GM11168 (cell line): ENCODE measurements at regions not wholly inside any gene's neighbourhood (a gene's known extent, or its start where the extent isn't known, plus 50 kb on each side); places are given as distances from the start of the nearest gene placed in this dataset.

ENCODE experiments used
- in situ Hi-C: fragments of 300-500 bp; cut with MboI; formaldehyde crosslinking; loops from one replicate; pipeline ENCODE4 v1.12.0; 2022; ENCODE audit warnings: low sequenced_read_pairs; ENCODE audit not compliant: unreplicated experiment

DNA sequence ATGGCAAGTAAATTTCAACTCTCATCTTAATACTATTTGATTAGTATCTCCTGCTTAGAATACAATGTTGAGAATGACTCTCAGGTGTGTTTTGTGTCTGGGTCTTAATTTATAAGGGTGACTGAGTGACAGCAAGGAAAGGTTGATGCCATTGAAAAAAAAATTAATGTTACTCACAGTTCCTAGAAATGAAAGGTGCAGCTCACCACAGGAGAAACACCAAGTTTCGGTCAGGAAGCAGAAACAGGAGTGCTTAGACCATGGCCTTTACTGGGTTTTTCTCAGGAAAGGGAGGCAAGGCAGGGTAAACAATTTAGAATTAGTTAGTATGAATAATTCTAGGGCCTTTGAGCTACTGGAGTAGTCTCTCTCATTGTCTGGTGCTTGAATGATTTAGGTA lies 159.2 kb upstream of the C9orf72 start:
- in situ Hi-C loops = no loop called here

DNA sequence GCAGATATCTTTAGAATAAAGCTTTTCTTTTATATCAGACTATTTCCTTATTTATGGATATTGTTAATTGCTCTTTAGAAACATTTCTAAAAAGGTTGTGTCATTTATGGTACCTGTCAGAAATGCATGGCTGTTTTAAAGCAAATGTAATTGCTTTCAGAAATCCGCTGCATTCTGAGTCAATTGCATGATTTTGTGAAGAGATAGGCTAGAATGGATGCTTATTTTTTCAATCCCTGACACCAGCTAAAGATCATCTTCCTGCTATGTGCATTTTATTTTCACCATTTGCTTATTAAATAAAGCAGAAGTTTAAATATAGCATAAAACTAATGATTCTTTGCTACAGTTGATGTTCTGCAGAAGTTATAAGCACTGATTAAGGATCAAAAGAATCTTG lies 170.2 kb upstream of the C9orf72 start:
- in situ Hi-C loops = loop anchor here (10.0 kb wide), 1 partner anchor 59 kb away; no protein-coding TSS in a partner anchor

DNA sequence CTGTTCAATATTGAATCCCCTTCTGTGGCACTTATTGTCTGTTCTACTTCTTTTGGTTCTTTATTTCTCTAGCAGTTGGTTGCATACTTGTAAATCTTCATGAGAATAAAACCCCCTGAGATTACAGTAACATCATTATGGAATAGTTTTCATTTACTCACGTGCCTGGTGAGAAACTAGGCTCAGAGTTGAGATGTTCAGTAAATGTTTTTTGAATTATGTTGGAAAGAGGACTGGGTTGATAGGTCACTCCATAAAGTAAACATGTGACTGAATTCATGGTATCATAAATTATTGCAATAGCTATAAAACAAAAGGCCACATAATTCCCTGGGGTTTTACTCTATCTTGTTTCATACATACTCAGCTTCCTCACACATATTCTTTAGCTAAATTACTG lies 174.2 kb upstream of the C9orf72 start:
- in situ Hi-C loops = loop anchor here (10.0 kb wide), 1 partner anchor 63 kb away; no protein-coding TSS in a partner anchor

DNA sequence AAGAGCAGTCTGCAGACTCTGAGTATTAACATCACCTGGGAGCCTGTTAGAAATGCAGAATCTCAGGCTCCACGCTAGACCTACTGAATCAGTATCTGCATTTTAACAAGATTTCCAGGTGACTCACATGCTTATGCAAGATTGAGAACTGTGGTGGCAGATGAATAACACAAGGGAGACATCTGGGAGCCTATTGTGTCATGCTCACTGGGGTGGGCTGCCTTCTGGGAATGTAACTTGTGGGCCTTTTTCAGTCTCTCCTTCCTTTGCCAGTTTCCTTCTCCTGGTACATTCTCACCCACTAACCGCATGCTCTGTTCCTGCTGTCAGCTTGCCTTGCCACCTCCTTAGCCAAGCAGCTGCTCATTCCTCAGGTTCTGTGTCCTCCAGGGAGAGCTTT lies 176.6 kb upstream of the C9orf72 start:
- in situ Hi-C loops = loop anchor here (10.0 kb wide), 1 partner anchor 65 kb away; no protein-coding TSS in a partner anchor

DNA sequence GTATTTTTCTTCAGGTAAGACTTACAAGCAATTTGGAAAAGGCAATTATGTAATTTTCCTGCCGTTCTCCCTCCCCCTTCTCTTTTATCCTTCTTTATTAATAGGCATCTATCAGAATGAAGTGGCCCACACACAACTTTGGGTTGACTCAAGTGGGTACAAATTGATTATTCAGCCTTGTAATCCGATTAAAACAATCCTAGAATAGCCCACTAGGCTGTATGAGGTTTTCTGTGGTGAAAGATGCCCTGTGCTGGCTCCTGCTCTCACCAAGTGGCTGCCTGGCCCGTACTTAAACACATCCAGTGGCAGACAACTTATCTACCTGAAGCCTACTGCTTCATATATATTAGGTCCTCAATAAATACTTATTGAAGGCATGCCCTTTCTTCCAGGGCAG lies 177.3 kb upstream of the C9orf72 start:
- in situ Hi-C loops = no loop called here

DNA sequence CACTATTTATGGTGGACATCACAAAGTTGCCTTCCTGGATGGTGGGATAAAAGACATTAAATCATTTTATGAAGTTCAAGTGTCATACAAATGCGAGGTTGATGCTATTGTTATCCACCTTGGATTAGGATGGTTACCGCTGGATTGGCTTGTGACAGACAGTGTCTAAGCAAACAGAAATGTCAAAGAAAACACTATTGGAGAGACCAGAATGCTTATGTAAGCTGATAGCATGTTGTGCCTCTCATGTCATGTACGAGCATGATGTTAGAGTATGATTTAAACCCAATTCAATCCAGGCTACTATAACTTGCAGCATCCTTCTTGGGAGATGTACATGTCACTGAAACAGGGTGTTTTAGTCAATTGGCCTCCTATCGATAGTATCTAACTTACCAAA lies 178.8 kb upstream of the C9orf72 start:
- in situ Hi-C loops = no loop called here

- in situ Hi-C loops = no loop called here
These were observed 182.6 kb upstream of the C9orf72 start for GRCh38 chr9:27755846-27756245.

DNA sequence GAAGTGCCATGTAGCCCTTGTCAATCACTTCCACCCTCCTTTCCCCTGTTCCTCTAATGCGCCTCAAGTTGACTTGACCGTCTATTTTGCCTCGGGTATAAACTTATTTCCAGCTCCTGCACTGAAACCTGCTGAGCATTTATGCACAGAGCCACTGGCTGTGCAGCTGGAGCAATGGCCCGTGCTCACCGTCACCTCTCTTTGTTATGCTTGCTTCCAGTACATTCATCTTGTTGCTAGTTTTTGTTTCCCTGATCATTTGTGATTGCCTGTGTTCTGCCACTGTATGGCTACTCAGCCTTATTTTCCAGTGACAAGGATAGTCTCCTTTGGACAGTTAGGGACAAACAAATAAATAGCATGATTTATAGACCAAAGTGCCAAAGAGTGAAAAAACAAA lies 183.1 kb upstream of the C9orf72 start:
- in situ Hi-C loops = no loop called here

- in situ Hi-C loops = no loop called here
These were observed 190.6 kb upstream of the C9orf72 start for GRCh38 chr9:27763831-27764230.

DNA sequence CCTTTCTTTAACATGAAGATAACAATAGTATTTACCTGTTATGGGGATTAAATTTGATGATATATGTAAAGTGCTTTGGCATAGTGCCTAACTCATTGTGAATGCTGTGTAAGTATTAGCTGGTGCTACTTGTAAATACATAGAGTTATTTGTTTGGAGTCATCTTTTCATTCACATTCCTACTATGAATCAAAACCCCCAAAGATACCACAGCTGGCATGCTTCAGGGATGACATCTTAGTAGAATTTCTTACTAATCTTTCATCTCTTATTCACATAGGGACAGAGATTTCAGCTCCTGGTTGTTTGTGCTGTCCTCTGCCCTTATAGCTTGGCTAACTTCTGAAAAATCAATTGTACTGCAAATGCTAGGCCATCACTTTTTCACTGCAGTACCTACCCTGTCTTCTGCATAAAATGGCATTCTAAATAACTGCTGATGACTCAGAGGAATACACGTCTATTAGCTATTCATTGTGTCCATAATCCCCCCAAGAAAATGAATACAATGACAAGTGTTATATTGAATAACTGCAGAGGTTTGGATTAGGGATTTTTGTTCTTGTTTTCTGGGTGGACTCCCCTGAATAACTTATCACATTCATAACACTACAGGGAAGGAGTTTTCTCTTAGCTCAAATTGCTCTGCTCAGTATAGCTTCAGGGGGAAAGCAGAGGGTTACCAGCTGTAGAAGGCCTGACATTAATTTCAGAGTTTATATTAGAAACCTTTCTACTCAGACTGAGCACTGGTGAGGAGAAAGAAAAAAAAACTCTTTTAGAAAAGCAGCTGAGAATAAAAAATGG lies 192.2 kb upstream of the C9orf72 start:
- in situ Hi-C loops = no loop called here

- in situ Hi-C loops = no loop called here
These were observed 193.0 kb upstream of the C9orf72 start for GRCh38 chr9:27766073-27766835.

GRCh38 chr9:27768781-27769180 lies 195.5 kb upstream of the C9orf72 start:
- in situ Hi-C loops = no loop called here

DNA sequence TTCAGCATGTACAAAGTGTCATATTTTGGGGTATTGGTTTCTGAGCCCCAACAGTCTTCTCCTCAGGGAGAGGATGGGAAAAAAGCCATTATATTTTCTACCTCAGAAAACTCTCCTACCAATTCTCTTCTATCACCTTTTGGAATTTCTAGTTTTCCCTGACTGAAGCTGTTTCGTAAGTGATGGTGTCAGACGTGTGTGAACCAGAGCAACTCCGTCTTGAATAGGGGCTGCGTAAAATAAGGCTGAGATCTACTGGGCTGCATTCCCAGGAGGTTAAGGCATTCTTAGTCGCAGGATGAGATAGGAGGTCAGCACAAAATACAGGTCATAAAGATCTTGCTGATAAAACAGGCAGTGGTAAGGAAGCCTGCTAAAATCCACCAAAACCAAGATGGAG lies 197.3 kb upstream of the C9orf72 start:
- in situ Hi-C loops = no loop called here

- in situ Hi-C loops = no loop called here
These were observed 198.7 kb upstream of the C9orf72 start for GRCh38 chr9:27771803-27772545.

- in situ Hi-C loops = no loop called here
These were observed 211.8 kb upstream of the C9orf72 start for GRCh38 chr9:27784847-27785713.

DNA sequence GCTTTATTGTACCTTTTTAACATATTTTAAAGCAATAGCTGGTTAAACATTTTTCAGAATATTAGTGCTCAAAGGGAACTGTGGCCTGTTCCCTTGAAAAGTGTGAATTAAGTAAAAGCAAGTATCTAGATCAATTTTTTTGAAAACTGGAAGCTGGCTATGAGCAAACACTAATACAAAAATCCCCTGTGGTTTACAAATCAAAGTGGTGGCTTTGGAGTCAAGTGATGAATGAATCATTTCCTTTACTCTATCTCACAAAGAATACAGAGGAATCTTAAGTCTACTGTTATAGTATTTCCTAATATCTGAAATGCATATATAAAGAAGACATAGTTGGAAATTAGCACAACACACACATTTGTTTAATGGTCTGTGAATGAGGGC lies 212.4 kb upstream of the C9orf72 start:
- in situ Hi-C loops = no loop called here

DNA sequence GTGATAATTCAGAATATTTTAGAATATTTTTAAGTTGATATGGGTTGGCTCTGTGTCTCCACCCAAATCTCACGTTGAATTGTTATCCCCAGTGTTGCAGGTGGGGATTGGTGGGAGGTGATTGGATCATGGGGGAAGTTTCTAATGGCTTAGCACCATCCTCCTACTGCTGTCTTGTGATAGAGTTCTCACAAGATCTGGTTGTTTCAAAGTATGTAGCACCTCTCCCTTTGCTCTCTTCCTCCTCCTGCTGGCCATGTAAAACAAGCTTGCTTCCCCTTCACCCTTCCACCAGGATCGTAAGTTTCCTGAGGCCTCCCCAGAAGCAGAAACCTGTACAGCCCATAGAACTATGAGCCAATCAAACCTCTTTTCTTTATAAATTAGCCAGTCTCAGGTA lies 214.6 kb upstream of the C9orf72 start:
- in situ Hi-C loops = no loop called here

- in situ Hi-C loops = no loop called here
These were observed 218.0 kb upstream of the C9orf72 start for GRCh38 chr9:27791311-27791710.

DNA sequence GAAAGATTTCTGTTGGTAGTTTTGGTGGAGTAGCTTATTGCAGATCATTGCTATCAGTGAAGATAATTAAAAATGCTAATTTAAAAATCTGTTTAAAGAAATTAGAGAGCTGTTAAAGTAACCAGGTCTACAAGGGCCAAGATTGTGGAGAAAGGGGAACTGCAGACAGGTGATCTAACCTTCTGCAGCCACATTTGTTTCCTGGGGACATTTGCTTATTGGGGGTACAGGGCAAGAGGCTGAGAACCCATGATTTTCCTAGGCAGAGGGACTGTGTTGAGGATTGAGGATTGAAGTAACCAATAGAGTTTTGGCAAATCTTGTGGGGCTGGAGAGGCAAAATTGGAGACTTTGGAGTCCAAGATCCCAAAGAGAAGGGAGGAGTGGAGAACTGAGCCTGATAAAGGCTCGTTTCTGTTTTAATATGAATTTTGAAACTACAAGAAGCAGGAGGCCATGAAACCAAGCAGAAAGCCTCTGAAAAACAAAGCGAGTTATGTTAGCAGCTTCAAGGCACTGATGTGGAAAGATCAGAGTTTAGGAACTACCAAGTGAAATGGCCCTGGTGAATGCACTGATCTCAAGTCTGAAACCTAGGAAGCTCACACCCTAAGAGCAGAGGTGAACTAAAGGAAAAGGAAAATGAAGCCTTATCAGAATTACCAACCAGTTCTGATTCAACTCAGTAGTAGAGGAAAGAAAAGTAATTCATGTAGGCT lies 219.8 kb upstream of the C9orf72 start:
- in situ Hi-C loops = no loop called here
